Loucy (cell line): ENCODE measurements at regions not wholly inside any gene's neighbourhood (a gene's known extent, or its start where the extent isn't known, plus 50 kb on each side); places are given as distances from the start of the nearest gene placed in this dataset.

ENCODE experiments used
- H2AFZ ChIP-seq: fragments of 200-600 bp; sonication (generic); 2 replicates; pipeline ENCODE4 v1.6.0; 2016; ENCODE audit warnings: antibody characterized with exemption, mild to moderate bottlenecking, low read length, moderate library complexity
- H3F3A ChIP-seq: fragments of 200-600 bp; 2 replicates; pipeline ENCODE4 v1.6.0; 2016; ENCODE audit warnings: antibody characterized with exemption, low read depth, mild to moderate bottlenecking
- H3K27me3 ChIP-seq: fragments of 200-600 bp; sonication (generic); 2 replicates; pipeline ENCODE4 v1.6.1; 2014; ENCODE audit warnings: low read length, mild to moderate bottlenecking; ENCODE audit not compliant: insufficient read depth, poor library complexity, severe bottlenecking
- H3K36me3 ChIP-seq: fragments of 200-600 bp; sonication (generic); 2 replicates; pipeline ENCODE4 v1.6.1; 2016; ENCODE audit warnings: low read length; ENCODE audit not compliant: insufficient read depth
- H3K4me1 ChIP-seq: fragments of 200-600 bp; sonication (generic); 2 replicates; pipeline ENCODE4 v1.5.1; 2014; ENCODE audit warnings: low read length, mild to moderate bottlenecking; ENCODE audit not compliant: insufficient read depth, poor library complexity, severe bottlenecking
- H3K4me2 ChIP-seq: fragments of 200-600 bp; sonication (generic); 2 replicates; pipeline ENCODE4 v1.6.0; 2014; ENCODE audit warnings: antibody characterized with exemption, low read length, low read depth, mild to moderate bottlenecking; ENCODE audit not compliant: poor library complexity, severe bottlenecking
- H3K4me3 ChIP-seq: fragments of 200-600 bp; sonication (generic); 2 replicates; pipeline ENCODE4 v1.5.1; 2014; ENCODE audit warnings: low read length, mild to moderate bottlenecking, mixed read lengths; ENCODE audit not compliant: poor library complexity, severe bottlenecking
- H3K79me2 ChIP-seq: fragments of 200-600 bp; sonication (generic); 2 replicates; pipeline ENCODE4 v1.6.1; 2014; ENCODE audit warnings: low read length; ENCODE audit not compliant: insufficient read depth
- H3K9ac ChIP-seq: fragments of 200-600 bp; sonication (generic); 2 replicates; pipeline ENCODE4 v1.6.0; 2014; ENCODE audit warnings: mild to moderate bottlenecking, low read depth, low read length, moderate library complexity; ENCODE audit not compliant: poor library complexity, severe bottlenecking
- H3K9me2 ChIP-seq: fragments of 200-600 bp; sonication (generic); replicated peaks from 2 replicates; pipeline ENCODE4 v1.6.1; 2016; ENCODE audit warnings: low read depth, low read length, mixed read lengths
- H3K9me3 ChIP-seq: fragments of 200-600 bp; sonication (generic); 2 replicates; pipeline ENCODE4 v1.6.1; 2014; ENCODE audit warnings: mild to moderate bottlenecking, antibody characterized with exemption, low read length, low read depth; ENCODE audit not compliant: insufficient read depth
- H4K20me1 ChIP-seq: fragments of 200-600 bp; sonication (generic); 2 replicates; pipeline ENCODE4 v1.6.0; 2014; ENCODE audit warnings: antibody characterized with exemption, low read length, mild to moderate bottlenecking; ENCODE audit not compliant: insufficient read depth, poor library complexity, severe bottlenecking
- EZH2phosphoT487 ChIP-seq: fragments of 200-600 bp; IDR thresholded peaks from 2 replicates; pipeline ENCODE4 v1.6.1; 2018; ENCODE audit warnings: antibody characterized with exemption, mild to moderate bottlenecking, moderate library complexity, borderline replicate concordance
- TF ChIP-seq, protein P1 (sequence below): fragments of 200-600 bp; sonication (generic); conservative IDR thresholded peaks from 2 replicates; pipeline ENCODE4 v1.5.1; 2014; ENCODE audit warnings: mild to moderate bottlenecking, antibody characterized with exemption, low read length

DNA sequence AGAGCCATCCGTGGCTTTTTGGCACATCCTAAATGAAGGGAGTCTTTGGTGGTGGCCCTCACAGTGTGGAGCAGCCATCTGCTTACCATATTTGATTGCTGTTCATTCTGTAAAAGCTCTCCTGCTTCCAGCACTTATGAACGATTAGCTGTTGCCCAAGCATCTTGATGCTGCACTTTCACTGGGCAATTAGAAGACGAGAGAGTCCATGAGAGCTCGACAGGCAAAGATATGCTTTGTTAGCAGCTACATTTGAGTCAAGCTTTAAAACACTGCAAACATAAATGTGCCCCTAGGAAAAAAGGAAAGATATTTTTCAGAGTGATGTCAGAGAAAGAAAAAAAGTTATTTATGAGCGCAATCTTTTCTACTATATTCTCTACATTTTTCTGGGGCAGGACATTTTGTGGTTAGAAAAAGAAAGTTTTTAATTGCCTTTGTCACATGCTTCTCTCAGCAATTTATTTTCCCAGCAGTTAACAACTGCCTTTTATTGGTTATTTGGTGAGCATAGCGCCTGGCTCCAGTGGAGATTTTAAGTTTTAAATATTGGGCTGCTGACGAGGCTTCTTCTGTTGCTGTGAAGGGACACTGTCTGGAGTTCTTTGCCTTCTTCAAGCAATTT is 468.4 kb downstream of the C3orf38 start:
- H3K9me3 ChIP-seq, result no peaks in the 10 kb centered on the region
- no peak overlapping the region for H3K4me3 ChIP-seq
- no peaks in the 10 kb centered on the region for H3K27me3 ChIP-seq
- no peak overlapping the region for H2AFZ ChIP-seq
- H3K4me1 ChIP-seq, result no peaks in the 10 kb centered on the region
- H3K4me2 ChIP-seq, result no peak overlapping the region
- no peaks in the 10 kb centered on the region for H3F3A ChIP-seq
- no peaks in the 10 kb centered on the region for H3K9me2 ChIP-seq
- no peaks in the 10 kb centered on the region for H3K36me3 ChIP-seq
- no peak overlapping the region for H3K9ac ChIP-seq
- no peak for TF ChIP-seq EZH2phosphoT487
- TF ChIP-seq, protein P1, sequence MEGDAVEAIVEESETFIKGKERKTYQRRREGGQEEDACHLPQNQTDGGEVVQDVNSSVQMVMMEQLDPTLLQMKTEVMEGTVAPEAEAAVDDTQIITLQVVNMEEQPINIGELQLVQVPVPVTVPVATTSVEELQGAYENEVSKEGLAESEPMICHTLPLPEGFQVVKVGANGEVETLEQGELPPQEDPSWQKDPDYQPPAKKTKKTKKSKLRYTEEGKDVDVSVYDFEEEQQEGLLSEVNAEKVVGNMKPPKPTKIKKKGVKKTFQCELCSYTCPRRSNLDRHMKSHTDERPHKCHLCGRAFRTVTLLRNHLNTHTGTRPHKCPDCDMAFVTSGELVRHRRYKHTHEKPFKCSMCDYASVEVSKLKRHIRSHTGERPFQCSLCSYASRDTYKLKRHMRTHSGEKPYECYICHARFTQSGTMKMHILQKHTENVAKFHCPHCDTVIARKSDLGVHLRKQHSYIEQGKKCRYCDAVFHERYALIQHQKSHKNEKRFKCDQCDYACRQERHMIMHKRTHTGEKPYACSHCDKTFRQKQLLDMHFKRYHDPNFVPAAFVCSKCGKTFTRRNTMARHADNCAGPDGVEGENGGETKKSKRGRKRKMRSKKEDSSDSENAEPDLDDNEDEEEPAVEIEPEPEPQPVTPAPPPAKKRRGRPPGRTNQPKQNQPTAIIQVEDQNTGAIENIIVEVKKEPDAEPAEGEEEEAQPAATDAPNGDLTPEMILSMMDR, result no peak
- H4K20me1 ChIP-seq, result no peaks in the 10 kb centered on the region
- no peaks in the 10 kb centered on the region for H3K79me2 ChIP-seq

DNA sequence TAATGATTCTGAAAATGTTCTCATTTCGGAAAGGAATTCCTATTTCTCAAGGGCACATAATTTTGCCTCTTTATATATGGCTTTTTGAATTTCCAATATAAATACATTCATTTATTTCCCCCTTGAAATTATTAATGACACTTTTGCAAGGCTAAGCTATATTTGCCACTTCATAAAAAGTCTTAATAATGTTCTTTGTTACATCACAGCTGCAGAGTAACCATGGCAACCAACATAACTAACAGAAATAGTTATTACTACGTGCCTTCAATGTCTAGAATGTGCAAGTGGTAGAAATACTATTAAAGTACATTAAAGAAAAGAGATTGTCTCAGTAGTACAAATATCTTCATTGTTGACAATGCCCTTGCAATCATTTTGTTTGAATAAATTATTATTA is 471.8 kb downstream of the C3orf38 start:
- H3K36me3 ChIP-seq, result no peaks in the 10 kb centered on the region
- H3F3A ChIP-seq, result no peaks in the 10 kb centered on the region
- no peak overlapping the region for H3K4me3 ChIP-seq
- H3K27me3 ChIP-seq, result no peaks in the 10 kb centered on the region
- H3K9ac ChIP-seq, result no peak overlapping the region
- no peaks in the 10 kb centered on the region for H3K9me2 ChIP-seq
- TF ChIP-seq, protein P1, result no peak
- no peak for TF ChIP-seq EZH2phosphoT487
- no peak overlapping the region for H2AFZ ChIP-seq
- no peaks in the 10 kb centered on the region for H3K4me1 ChIP-seq
- H3K9me3 ChIP-seq, result no peaks in the 10 kb centered on the region
- no peaks in the 10 kb centered on the region for H3K79me2 ChIP-seq
- H3K4me2 ChIP-seq, result no peak overlapping the region
- H4K20me1 ChIP-seq, result no peaks in the 10 kb centered on the region

- no peak overlapping the region for H3K4me2 ChIP-seq
- no peaks in the 10 kb centered on the region for H3K27me3 ChIP-seq
- no peaks in the 10 kb centered on the region for H3K79me2 ChIP-seq
- no peak overlapping the region for H2AFZ ChIP-seq
- H3K9me3 ChIP-seq, result no peaks in the 10 kb centered on the region
- H4K20me1 ChIP-seq, result no peaks in the 10 kb centered on the region
- H3K4me1 ChIP-seq, result no peaks in the 10 kb centered on the region
- H3K36me3 ChIP-seq, result no peaks in the 10 kb centered on the region
- TF ChIP-seq, protein P1, result no peak
- no peak for TF ChIP-seq EZH2phosphoT487
- no peak overlapping the region for H3K4me3 ChIP-seq
- no peaks in the 10 kb centered on the region for H3F3A ChIP-seq
- no peak overlapping the region for H3K9ac ChIP-seq
- no peaks in the 10 kb centered on the region for H3K9me2 ChIP-seq
Measured at GRCh38 chr3:88623709-88624108, 473.9 kb downstream of the C3orf38 start.
